HepG2 (cell line): ENCODE measurements at regions not wholly inside any gene's neighbourhood (a gene's known extent, or its start where the extent isn't known, plus 50 kb on each side); places are given as distances from the start of the nearest gene placed in this dataset.

Experiments
- FOXA1 ChIP-seq, 2 experiments: fragments of 450-650 bp in 1 of 2; sonication (generic) in 1 of 2; formaldehyde crosslinking in 1 of 2; IDR thresholded peaks; 2 replicates each; pipeline versions ENCODE4 v1.4.0 to v1.6.1; 2016 to 2020; ENCODE audit warnings: missing genetic modification reagents in 1 of 2
- FOXC1 ChIP-seq: sonication (generic); formaldehyde crosslinking; IDR thresholded peaks from 2 replicates; pipeline ENCODE4 v1.8.0; 2022; ENCODE audit warnings: mild to moderate bottlenecking, missing genetic modification reagents, borderline replicate concordance
- HNRNPLL ChIP-seq: fragments of 200-400 bp; formaldehyde crosslinking; IDR thresholded peaks from 2 replicates; pipeline ENCODE4 v1.6.1; 2017; ENCODE audit warnings: mild to moderate bottlenecking, low read depth, low read length; ENCODE audit not compliant: poor library complexity, severe bottlenecking
- MEIS2 ChIP-seq: sonication (generic); formaldehyde crosslinking; IDR thresholded peaks from 2 replicates; pipeline ENCODE4 v1.9.0; 2021; ENCODE audit warnings: mild to moderate bottlenecking, missing genetic modification reagents
- PITX1 ChIP-seq: sonication (generic); formaldehyde crosslinking; IDR thresholded peaks from 2 replicates; pipeline ENCODE4 v1.5.1; 2020; ENCODE audit warnings: mild to moderate bottlenecking, missing genetic modification reagents
- RBM39 ChIP-seq: fragments of 200-400 bp; formaldehyde crosslinking; IDR thresholded peaks from one replicate; pipeline ENCODE4 v1.6.1; 2018; ENCODE audit warnings: antibody characterized with exemption, mild to moderate bottlenecking, low read depth, low read length; ENCODE audit not compliant: poor library complexity, severe bottlenecking
- SALL1 ChIP-seq: sonication (generic); formaldehyde crosslinking; IDR thresholded peaks from 2 replicates; pipeline ENCODE4 v1.8.0; 2022; ENCODE audit warnings: mild to moderate bottlenecking, missing genetic modification reagents
- SMAD9 ChIP-seq: sonication (generic); formaldehyde crosslinking; IDR thresholded peaks from 2 replicates; pipeline ENCODE4 v1.5.1; 2020; ENCODE audit warnings: mild to moderate bottlenecking, missing genetic modification reagents
- ZBTB21 ChIP-seq: sonication (generic); formaldehyde crosslinking; IDR thresholded peaks from 2 replicates; pipeline ENCODE4 v1.4.0; 2020; ENCODE audit warnings: missing genetic modification reagents
- ZNF20 ChIP-seq: sonication (generic); formaldehyde crosslinking; IDR thresholded peaks from 2 replicates; pipeline ENCODE4 v1.4.0; 2020; ENCODE audit warnings: mild to moderate bottlenecking, moderate library complexity, missing genetic modification reagents
- ZNF282 ChIP-seq: fragments of 450-650 bp; IDR thresholded peaks from 2 replicates; pipeline ENCODE4 v1.6.1; 2018; ENCODE audit not compliant: partially characterized antibody
- ZNF292 ChIP-seq: sonication (generic); formaldehyde crosslinking; IDR thresholded peaks from 2 replicates; pipeline ENCODE4 v1.8.1; 2022; ENCODE audit warnings: mild to moderate bottlenecking, low read depth, missing genetic modification reagents, borderline replicate concordance
- ZNF44 ChIP-seq: sonication (generic); formaldehyde crosslinking; IDR thresholded peaks from 2 replicates; pipeline ENCODE4 v1.5.1; 2020; ENCODE audit warnings: mild to moderate bottlenecking, missing genetic modification reagents
- ZNF543 ChIP-seq: sonication (generic); formaldehyde crosslinking; IDR thresholded peaks from 2 replicates; pipeline ENCODE4 v1.4.0; 2020; ENCODE audit warnings: mild to moderate bottlenecking, missing genetic modification reagents
- ZNF709 ChIP-seq: sonication (generic); formaldehyde crosslinking; IDR thresholded peaks from 2 replicates; pipeline ENCODE4 v1.5.0; 2020; ENCODE audit warnings: mild to moderate bottlenecking, missing genetic modification reagents
- TF ChIP-seq, protein P1 (sequence below): sonication (generic); formaldehyde crosslinking; IDR thresholded peaks from 2 replicates; pipeline ENCODE4 v1.5.0; 2020; ENCODE audit warnings: mild to moderate bottlenecking, missing genetic modification reagents, borderline replicate concordance
- TF ChIP-seq, protein P2 (sequence below): sonication (generic); formaldehyde crosslinking; IDR thresholded peaks from 2 replicates; pipeline ENCODE4 v1.8.0; 2022; ENCODE audit warnings: missing genetic modification reagents, mild to moderate bottlenecking, inconsistent platforms, borderline replicate concordance
- TF ChIP-seq, protein P3 (sequence below): sonication (generic); formaldehyde crosslinking; conservative IDR thresholded peaks from 2 replicates; pipeline ENCODE4 v1.4.0; 2020; ENCODE audit warnings: missing genetic modification reagents

DNA sequence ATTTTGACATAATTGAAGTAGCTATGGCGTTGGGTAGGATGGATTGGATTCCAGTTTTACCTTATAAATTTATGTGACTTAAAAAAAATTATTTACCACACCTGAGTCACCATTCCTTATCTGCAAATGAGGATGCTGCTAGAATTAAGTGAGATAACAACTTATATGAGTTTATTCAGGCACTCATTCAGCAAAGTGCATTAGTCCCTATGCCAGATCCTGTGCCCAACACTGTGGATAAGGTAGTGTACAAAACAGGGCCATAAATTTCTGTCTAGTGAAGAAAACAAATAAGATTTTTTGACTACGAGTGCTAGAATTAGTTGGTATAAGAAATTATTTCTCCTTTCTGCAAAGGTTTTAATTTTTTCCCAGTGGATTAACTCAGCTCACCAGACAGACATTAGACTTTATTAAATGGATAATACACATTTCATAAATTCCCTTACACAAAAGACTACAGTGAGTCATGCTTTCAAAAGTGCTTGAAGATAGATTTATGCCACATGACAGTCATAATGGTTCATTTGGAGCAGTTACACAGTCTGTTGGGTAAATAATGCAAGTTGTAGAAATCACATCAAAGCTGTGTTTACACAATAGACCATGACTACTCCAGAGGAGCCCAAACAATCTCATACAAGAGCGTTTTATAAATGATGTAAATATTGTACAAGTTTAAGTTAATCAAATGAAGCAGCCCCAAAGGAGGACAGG lies 129.9 kb upstream of the TGFBR2 start (continued):
- TF ChIP-seq ZBTB21 (CRISPR knock-in tag) = no peak
- TF ChIP-seq, protein P1, sequence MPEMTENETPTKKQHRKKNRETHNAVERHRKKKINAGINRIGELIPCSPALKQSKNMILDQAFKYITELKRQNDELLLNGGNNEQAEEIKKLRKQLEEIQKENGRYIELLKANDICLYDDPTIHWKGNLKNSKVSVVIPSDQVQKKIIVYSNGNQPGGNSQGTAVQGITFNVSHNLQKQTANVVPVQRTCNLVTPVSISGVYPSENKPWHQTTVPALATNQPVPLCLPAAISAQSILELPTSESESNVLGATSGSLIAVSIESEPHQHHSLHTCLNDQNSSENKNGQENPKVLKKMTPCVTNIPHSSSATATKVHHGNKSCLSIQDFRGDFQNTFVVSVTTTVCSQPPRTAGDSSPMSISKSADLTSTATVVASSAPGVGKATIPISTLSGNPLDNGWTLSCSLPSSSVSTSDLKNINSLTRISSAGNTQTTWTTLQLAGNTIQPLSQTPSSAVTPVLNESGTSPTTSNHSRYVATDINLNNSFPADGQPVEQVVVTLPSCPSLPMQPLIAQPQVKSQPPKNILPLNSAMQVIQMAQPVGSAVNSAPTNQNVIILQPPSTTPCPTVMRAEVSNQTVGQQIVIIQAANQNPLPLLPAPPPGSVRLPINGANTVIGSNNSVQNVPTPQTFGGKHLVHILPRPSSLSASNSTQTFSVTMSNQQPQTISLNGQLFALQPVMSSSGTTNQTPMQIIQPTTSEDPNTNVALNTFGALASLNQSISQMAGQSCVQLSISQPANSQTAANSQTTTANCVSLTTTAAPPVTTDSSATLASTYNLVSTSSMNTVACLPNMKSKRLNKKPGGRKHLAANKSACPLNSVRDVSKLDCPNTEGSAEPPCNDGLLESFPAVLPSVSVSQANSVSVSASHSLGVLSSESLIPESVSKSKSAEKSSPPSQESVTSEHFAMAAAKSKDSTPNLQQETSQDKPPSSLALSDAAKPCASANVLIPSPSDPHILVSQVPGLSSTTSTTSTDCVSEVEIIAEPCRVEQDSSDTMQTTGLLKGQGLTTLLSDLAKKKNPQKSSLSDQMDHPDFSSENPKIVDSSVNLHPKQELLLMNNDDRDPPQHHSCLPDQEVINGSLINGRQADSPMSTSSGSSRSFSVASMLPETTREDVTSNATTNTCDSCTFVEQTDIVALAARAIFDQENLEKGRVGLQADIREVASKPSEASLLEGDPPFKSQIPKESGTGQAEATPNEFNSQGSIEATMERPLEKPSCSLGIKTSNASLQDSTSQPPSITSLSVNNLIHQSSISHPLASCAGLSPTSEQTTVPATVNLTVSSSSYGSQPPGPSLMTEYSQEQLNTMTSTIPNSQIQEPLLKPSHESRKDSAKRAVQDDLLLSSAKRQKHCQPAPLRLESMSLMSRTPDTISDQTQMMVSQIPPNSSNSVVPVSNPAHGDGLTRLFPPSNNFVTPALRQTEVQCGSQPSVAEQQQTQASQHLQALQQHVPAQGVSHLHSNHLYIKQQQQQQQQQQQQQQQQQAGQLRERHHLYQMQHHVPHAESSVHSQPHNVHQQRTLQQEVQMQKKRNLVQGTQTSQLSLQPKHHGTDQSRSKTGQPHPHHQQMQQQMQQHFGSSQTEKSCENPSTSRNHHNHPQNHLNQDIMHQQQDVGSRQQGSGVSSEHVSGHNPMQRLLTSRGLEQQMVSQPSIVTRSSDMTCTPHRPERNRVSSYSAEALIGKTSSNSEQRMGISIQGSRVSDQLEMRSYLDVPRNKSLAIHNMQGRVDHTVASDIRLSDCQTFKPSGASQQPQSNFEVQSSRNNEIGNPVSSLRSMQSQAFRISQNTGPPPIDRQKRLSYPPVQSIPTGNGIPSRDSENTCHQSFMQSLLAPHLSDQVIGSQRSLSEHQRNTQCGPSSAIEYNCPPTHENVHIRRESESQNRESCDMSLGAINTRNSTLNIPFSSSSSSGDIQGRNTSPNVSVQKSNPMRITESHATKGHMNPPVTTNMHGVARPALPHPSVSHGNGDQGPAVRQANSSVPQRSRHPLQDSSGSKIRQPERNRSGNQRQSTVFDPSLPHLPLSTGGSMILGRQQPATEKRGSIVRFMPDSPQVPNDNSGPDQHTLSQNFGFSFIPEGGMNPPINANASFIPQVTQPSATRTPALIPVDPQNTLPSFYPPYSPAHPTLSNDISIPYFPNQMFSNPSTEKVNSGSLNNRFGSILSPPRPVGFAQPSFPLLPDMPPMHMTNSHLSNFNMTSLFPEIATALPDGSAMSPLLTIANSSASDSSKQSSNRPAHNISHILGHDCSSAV (CRISPR knock-in tag) = no peak
- TF ChIP-seq FOXC1 (CRISPR knock-in tag) = no peak
- no peak for TF ChIP-seq ZNF292
- TF ChIP-seq HNRNPLL = no peak
- TF ChIP-seq SMAD9 (CRISPR knock-in tag) = no peak
- TF ChIP-seq ZNF282 = no peak
- TF ChIP-seq ZNF20 (CRISPR knock-in tag) = no peak
- no peak for TF ChIP-seq PITX1 (CRISPR knock-in tag)
- TF ChIP-seq ZNF709 (CRISPR knock-in tag) = no peak
- TF ChIP-seq, protein P2, sequence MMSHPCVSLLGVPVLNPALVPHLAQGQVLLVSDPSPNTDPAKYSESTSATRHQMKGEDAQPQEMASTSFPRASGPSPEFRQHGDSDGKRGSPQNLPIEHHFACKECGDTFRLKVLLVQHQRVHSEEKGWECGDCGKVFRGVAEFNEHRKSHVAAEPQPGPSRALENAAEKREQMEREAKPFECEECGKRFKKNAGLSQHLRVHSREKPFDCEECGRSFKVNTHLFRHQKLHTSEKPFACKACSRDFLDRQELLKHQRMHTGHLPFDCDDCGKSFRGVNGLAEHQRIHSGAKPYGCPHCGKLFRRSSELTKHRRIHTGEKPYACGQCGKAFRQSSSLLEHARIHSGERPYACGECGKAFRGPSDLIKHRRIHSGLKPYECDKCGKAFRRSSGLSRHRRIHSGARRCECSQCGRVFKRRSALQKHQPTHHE = no peak
- TF ChIP-seq RBM39 = no peak
- TF ChIP-seq ZNF44 (CRISPR knock-in tag) = no peak
- TF ChIP-seq, protein P3, sequence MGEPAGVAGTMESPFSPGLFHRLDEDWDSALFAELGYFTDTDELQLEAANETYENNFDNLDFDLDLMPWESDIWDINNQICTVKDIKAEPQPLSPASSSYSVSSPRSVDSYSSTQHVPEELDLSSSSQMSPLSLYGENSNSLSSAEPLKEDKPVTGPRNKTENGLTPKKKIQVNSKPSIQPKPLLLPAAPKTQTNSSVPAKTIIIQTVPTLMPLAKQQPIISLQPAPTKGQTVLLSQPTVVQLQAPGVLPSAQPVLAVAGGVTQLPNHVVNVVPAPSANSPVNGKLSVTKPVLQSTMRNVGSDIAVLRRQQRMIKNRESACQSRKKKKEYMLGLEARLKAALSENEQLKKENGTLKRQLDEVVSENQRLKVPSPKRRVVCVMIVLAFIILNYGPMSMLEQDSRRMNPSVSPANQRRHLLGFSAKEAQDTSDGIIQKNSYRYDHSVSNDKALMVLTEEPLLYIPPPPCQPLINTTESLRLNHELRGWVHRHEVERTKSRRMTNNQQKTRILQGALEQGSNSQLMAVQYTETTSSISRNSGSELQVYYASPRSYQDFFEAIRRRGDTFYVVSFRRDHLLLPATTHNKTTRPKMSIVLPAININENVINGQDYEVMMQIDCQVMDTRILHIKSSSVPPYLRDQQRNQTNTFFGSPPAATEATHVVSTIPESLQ (CRISPR knock-in tag) = no peak
- no peak for TF ChIP-seq SALL1 (CRISPR knock-in tag)
- peak; percentile 81 for TF ChIP-seq FOXA1 (IDR thresholded peaks at IDR 0.05)
- TF ChIP-seq FOXA1 (CRISPR knock-in tag; IDR thresholded peaks at IDR 0.05) = peak; percentile 81
- no peak for TF ChIP-seq MEIS2 (CRISPR knock-in tag)
- TF ChIP-seq ZNF543 (CRISPR knock-in tag) = no peak
